ENCODE measurements at regions not wholly inside any gene's neighbourhood (a gene's known extent, or its start where the extent isn't known, plus 50 kb on each side); places are given as distances from the start of the nearest gene placed in this dataset.

DNA sequence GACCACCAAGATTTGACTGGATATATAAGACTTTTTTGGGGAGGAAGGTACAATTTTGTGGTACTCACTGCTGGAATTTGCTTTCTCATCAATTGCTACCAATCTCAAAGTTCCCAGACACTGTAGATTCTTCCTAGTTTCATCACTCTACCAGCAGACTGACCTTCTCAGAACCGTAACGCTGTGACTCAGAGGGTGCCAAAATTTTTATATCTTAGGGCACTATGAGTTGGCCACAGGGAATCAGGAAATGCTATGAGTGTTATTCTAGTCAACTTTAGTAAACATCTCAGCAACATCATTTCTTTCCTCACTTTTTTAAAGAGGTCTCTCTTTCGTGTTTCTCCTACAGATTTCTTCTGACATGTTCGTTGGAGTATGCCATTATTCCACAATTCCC lies 499.0 kb downstream of the TMX3 start:
- no peak for TF ChIP-seq CTCF (IDR thresholded peaks at IDR 0.05)
- TF ChIP-seq POLR2A (IDR thresholded peaks at IDR 0.05) = no peak
- no peak for TF ChIP-seq EP300 (IDR thresholded peaks at IDR 0.05)
